ENCODE measurements at regions not wholly inside any gene's neighbourhood (a gene's known extent, or its start where the extent isn't known, plus 50 kb on each side); places are given as distances from the start of the nearest gene placed in this dataset.
"Not testable (repeated sequence)": the region's sequence is repeated elsewhere in the genome, so short reads cannot be mapped to it uniquely, and the experiment has no call there.

DNA sequence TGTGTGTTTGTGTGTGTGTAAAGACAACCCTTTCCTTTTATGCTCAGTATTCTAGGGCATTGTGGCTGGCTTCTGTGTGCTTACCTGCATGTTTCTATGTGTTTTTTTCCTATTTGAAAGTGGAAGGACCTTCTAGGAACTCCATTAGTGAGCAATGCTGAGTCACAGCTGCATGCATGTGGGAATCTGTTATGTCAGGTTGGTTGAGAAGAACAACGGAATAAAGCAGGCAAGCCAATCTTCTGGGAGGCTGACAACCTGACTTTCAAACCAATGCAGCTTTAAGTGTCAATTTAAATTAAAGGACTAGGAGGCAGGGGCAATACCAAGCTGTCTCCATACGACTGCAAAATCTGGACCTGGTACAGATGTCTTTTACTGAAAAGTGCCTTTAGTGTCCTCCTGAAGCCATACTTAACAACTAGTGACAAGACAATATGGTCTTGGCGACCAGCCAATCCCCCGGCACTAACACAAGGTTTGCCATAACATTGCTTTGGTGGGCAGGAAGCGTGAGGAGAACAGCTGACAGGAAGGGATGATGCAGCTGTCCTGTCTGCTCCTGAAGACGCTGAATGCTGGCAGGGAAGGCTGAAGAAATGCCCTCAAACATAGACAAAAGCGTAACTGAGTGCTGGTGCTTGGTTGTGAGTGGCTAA is 514.7 kb upstream of the CDH7 start:
- Histone ChIP-seq H3K36me3 (ENCODE audit: insufficient read depth, low read length) (no peaks in the 10 kb centered on the region), H3K9me3 (ENCODE audit: low read length) (no peaks in the 10 kb centered on the region), H3K4me1 (ENCODE audit: insufficient read depth, low read length) (no peaks in the 10 kb centered on the region), H3K27ac (ENCODE audit: low read depth, low read length) (no peak overlapping the region), H3K9ac (ENCODE audit: low read length) (no peak overlapping the region), H3K4me3 (ENCODE audit: low read depth in 1 of 2, low read length in 2 of 2) (no peak overlapping the region), H3K27me3 (ENCODE audit: control insufficient read depth in 1 of 2, insufficient read depth in 2 of 2, low read length in 2 of 2) (no peaks in the 10 kb centered on the region)

DNA sequence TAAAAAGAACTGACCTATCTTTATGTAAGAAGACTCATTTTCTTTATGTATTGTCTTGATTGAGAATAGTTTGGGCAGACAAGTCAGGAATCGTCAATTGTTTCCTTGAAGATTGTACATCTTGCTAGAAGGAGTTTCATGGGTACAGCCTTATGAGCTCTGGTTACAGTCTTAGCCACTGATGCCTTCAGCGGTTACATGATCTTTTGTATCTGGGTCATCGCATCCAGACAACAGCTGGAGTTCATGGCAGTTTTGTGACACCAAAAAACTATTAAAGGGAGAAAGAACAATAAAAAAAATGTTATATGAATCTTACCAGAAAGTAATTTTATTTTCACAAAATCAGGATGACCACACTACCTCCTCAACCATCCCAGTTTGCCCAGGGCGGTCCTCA is 520.5 kb upstream of the CDH7 start:
- Histone ChIP-seq H3K9ac (ENCODE audit: low read length) (no peak overlapping the region), H3K4me3 (ENCODE audit: low read depth in 1 of 2, low read length in 2 of 2) (no peak overlapping the region), H3K36me3 (ENCODE audit: insufficient read depth, low read length) (no peaks in the 10 kb centered on the region), H3K27ac (ENCODE audit: low read depth, low read length) (no peak overlapping the region), H3K4me1 (ENCODE audit: insufficient read depth, low read length) (no peaks in the 10 kb centered on the region), H3K27me3 (ENCODE audit: control insufficient read depth in 1 of 2, insufficient read depth in 2 of 2, low read length in 2 of 2) (no peaks in the 10 kb centered on the region), H3K9me3 (ENCODE audit: low read length) (no peaks in the 10 kb centered on the region)

DNA sequence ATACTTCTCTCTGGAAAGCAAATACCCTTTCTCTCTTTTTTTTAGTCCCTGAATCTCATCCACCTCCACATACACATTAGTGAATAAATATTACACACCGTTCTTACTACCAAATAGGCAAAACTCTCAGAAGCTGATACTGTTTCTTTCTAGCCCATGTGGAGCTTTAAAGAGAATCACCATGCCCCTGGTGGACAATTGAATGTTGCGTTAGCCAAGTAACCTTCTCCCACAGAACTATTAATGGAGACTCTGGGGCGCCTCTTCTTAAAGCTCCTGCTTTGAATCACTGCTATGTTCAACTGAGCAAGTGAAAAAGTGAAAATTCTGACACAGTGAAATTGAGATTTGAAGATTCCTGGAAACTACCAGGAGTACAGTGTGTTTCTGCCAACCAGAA is 522.8 kb upstream of the CDH7 start:
- Histone ChIP-seq H3K27ac (ENCODE audit: low read depth, low read length) (no peak overlapping the region), H3K9ac (ENCODE audit: low read length) (no peak overlapping the region), H3K4me1 (ENCODE audit: insufficient read depth, low read length) (no peaks in the 10 kb centered on the region), H3K36me3 (ENCODE audit: insufficient read depth, low read length) (no peaks in the 10 kb centered on the region), H3K9me3 (ENCODE audit: low read length) (no peaks in the 10 kb centered on the region), H3K4me3 (ENCODE audit: low read depth in 1 of 2, low read length in 2 of 2) (no peak overlapping the region), H3K27me3 (ENCODE audit: control insufficient read depth in 1 of 2, insufficient read depth in 2 of 2, low read length in 2 of 2) (no peaks in the 10 kb centered on the region)

- no peak overlapping the region for H3K9ac ChIP-seq (ENCODE audit: low read length)
- no peaks in the 10 kb centered on the region for H3K36me3 ChIP-seq (ENCODE audit: insufficient read depth, low read length)
- H3K4me3 ChIP-seq (ENCODE audit: low read depth in 1 of 2, low read length in 2 of 2): no peak overlapping the region
- H3K4me1 ChIP-seq (ENCODE audit: insufficient read depth, low read length): no peaks in the 10 kb centered on the region
- H3K27me3 ChIP-seq (ENCODE audit: control insufficient read depth in 1 of 2, insufficient read depth in 2 of 2, low read length in 2 of 2): no peaks in the 10 kb centered on the region
- H3K9me3 ChIP-seq (ENCODE audit: low read length): no peaks in the 10 kb centered on the region
- H3K27ac ChIP-seq (ENCODE audit: low read depth, low read length): no peak overlapping the region
Observed at GRCh38 chr18:65221736-65222135, 529.1 kb upstream of the CDH7 start.

- Histone ChIP-seq H3K4me3 (ENCODE audit: low read depth in 1 of 2, low read length in 2 of 2) (no peak overlapping the region), H3K9ac (ENCODE audit: low read length) (no peak overlapping the region), H3K36me3 (ENCODE audit: insufficient read depth, low read length) (no peaks in the 10 kb centered on the region), H3K27ac (ENCODE audit: low read depth, low read length) (no peak overlapping the region), H3K27me3 (ENCODE audit: control insufficient read depth in 1 of 2, insufficient read depth in 2 of 2, low read length in 2 of 2) (no peaks in the 10 kb centered on the region), H3K4me1 (ENCODE audit: insufficient read depth, low read length) (no peaks in the 10 kb centered on the region), H3K9me3 (ENCODE audit: low read length) (no peaks in the 10 kb centered on the region)
Observed at GRCh38 chr18:65221115-65221514, 529.7 kb upstream of the CDH7 start.

DNA sequence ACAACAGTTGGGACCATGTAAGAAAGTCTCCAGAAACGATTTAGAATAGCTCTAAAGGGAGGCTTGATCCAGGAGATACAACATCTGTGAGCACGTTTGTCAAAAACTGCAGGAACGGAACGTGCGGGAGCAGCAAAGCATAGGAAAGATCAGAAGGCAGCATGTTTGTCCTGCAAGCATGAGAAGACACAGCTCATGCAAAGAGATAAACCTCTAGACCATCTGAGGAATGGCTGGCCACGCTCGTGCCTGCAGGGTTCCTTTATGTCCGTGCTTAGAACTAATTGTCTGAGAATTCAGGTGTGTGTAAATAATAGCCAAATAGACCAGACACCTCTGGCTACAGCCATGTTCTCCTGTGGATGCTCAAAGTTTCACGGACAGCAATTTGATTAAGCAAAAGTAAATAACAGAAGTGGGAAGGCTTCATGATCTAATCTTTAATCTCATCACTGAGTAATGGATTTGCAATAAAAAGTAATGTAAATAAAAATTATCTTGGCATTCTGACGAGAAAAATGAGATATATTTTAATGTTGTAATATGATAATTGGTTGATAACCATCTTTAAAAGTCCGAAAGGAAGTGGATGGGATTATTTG is 534.8 kb upstream of the CDH7 start:
- no peak overlapping the region for H3K9ac ChIP-seq (ENCODE audit: low read length)
- H3K27me3 ChIP-seq (ENCODE audit: control insufficient read depth in 1 of 2, insufficient read depth in 2 of 2, low read length in 2 of 2): no peaks in the 10 kb centered on the region
- H3K9me3 ChIP-seq (ENCODE audit: low read length): no peaks in the 10 kb centered on the region
- H3K4me3 ChIP-seq (ENCODE audit: low read depth in 1 of 2, low read length in 2 of 2): no peak overlapping the region
- no peaks in the 10 kb centered on the region for H3K36me3 ChIP-seq (ENCODE audit: insufficient read depth, low read length)
- no peaks in the 10 kb centered on the region for H3K4me1 ChIP-seq (ENCODE audit: insufficient read depth, low read length)
- no peak overlapping the region for H3K27ac ChIP-seq (ENCODE audit: low read depth, low read length)

DNA sequence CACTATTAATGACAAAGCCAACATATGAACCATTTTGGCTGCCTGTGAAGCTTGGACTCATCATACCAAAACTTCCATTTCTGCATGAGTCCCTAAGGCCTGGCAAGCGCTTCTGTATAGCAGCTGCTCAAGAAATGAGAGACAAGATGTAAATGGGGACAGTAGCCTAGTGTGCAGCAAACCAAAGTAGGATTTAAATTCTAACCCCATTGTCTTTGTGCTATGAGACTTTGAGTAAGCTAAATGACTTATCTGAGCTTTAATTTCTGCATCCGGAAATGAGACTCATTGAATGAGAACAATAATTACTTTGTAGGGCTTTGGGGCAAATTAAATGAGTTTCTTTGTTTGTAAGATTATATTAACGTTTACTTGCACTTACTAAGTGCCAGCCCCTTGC is 536.4 kb upstream of the CDH7 start:
- no peak overlapping the region for H3K27ac ChIP-seq (ENCODE audit: low read depth, low read length)
- H3K36me3 ChIP-seq (ENCODE audit: insufficient read depth, low read length): no peaks in the 10 kb centered on the region
- H3K4me1 ChIP-seq (ENCODE audit: insufficient read depth, low read length): no peaks in the 10 kb centered on the region
- H3K27me3 ChIP-seq (ENCODE audit: control insufficient read depth in 1 of 2, insufficient read depth in 2 of 2, low read length in 2 of 2): no peaks in the 10 kb centered on the region
- no peaks in the 10 kb centered on the region for H3K9me3 ChIP-seq (ENCODE audit: low read length)
- no peak overlapping the region for H3K4me3 ChIP-seq (ENCODE audit: low read depth in 1 of 2, low read length in 2 of 2)
- no peak overlapping the region for H3K9ac ChIP-seq (ENCODE audit: low read length)

- Histone ChIP-seq H3K4me3 (ENCODE audit: low read depth in 1 of 2, low read length in 2 of 2) (no peak overlapping the region), H3K27ac (ENCODE audit: low read depth, low read length) (no peak overlapping the region), H3K9me3 (ENCODE audit: low read length) (no peaks in the 10 kb centered on the region), H3K4me1 (ENCODE audit: insufficient read depth, low read length) (no peaks in the 10 kb centered on the region), H3K36me3 (ENCODE audit: insufficient read depth, low read length) (no peaks in the 10 kb centered on the region), H3K27me3 (ENCODE audit: control insufficient read depth in 1 of 2, insufficient read depth in 2 of 2, low read length in 2 of 2) (no peaks in the 10 kb centered on the region), H3K9ac (ENCODE audit: low read length) (no peak overlapping the region)
Observed at GRCh38 chr18:65206551-65207260, 544.1 kb upstream of the CDH7 start.

DNA sequence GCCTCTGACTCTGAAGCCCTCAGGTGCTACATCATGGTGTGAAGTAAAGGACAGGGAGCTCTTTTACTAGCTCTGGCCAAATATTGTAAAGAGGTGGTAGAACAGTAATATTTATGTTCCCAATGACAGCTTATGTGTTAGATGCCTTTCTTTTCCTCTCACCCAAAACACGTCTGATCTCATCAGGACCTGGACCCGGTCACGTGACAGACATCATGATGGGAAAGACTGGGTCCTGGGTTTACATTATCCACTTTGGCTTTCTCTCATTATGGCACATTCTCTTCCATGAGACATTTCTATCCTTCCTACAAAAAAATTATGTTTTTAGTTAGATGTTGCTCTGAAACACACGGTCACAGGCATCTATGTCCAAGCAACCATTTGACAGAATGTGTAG is 548.7 kb upstream of the CDH7 start:
- H3K27me3 ChIP-seq (ENCODE audit: control insufficient read depth in 1 of 2, insufficient read depth in 2 of 2, low read length in 2 of 2): no peaks in the 10 kb centered on the region
- no peaks in the 10 kb centered on the region for H3K36me3 ChIP-seq (ENCODE audit: insufficient read depth, low read length)
- no peaks in the 10 kb centered on the region for H3K4me1 ChIP-seq (ENCODE audit: insufficient read depth, low read length)
- no peak overlapping the region for H3K9ac ChIP-seq (ENCODE audit: low read length)
- H3K27ac ChIP-seq (ENCODE audit: low read depth, low read length): no peak overlapping the region
- H3K9me3 ChIP-seq (ENCODE audit: low read length): no peaks in the 10 kb centered on the region
- no peak overlapping the region for H3K4me3 ChIP-seq (ENCODE audit: low read depth in 1 of 2, low read length in 2 of 2)

DNA sequence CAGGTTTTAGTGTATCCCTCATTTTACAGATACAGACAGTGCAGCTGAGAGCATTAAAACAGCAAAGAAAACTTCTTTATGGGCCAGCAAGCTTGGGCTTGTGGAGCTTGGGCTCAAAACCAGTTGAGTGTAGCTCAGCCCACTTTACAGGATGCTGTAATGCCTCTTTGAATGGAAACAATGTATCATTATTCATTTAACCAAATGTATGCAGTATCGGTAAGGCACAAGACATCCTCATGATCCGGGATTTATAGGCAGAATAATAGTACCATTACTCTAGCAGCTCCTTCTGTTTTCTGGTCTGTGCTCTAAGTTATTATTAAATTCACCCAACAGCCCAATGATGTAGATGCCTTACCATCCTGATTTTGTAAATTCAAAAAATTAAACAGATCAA is 575.1 kb upstream of the CDH7 start:
- H3K27me3 ChIP-seq (ENCODE audit: control insufficient read depth in 1 of 2, insufficient read depth in 2 of 2, low read length in 2 of 2): no peaks in the 10 kb centered on the region
- no peaks in the 10 kb centered on the region for H3K36me3 ChIP-seq (ENCODE audit: insufficient read depth, low read length)
- no peak overlapping the region for H3K4me3 ChIP-seq (ENCODE audit: low read depth in 1 of 2, low read length in 2 of 2)
- no peaks in the 10 kb centered on the region for H3K4me1 ChIP-seq (ENCODE audit: insufficient read depth, low read length)
- H3K9me3 ChIP-seq (ENCODE audit: low read length): no peaks in the 10 kb centered on the region
- H3K27ac ChIP-seq (ENCODE audit: low read depth, low read length): no peak overlapping the region
- H3K9ac ChIP-seq (ENCODE audit: low read length): no peak overlapping the region

DNA sequence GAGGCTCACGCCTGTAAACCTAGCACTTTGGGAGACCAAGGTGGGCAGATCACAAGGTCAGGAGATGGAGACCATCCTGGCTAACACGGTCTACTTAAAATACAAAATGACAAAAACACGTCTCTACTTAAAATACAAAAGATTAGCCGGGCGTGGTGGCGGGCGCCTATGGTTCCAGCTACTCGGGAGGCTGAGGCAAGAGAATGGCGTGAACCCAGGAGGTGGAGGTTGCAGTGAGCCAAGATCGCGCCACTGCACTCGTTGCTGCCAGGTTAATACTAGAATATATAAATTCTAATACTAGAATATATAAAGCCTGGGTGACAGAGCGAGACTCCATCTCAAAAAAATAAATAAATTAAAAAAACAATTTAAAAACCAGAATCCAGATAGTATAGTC is 588.7 kb upstream of the CDH7 start:
- not testable (repeated sequence) for H3K27me3 ChIP-seq (ENCODE audit: control insufficient read depth in 1 of 2, insufficient read depth in 2 of 2, low read length in 2 of 2); H3K9me3 ChIP-seq (ENCODE audit: low read length); H3K27ac ChIP-seq (ENCODE audit: low read depth, low read length); H3K4me3 ChIP-seq (ENCODE audit: low read depth in 1 of 2, low read length in 2 of 2); H3K4me1 ChIP-seq (ENCODE audit: insufficient read depth, low read length); H3K9ac ChIP-seq (ENCODE audit: low read length); H3K36me3 ChIP-seq (ENCODE audit: insufficient read depth, low read length)

All from muscle layer of colon (tissue), 2 donors.